SW 1271 (cell line): ENCODE measurements at regions not wholly inside any gene's neighbourhood (a gene's known extent, or its start where the extent isn't known, plus 50 kb on each side); places are given as distances from the start of the nearest gene placed in this dataset.

Experiments used
- DNase-seq, 2 experiments: peaks; one replicate each; lab custom pipeline; 2025; lab: John Stamatoyannopoulos, UW

DNA sequence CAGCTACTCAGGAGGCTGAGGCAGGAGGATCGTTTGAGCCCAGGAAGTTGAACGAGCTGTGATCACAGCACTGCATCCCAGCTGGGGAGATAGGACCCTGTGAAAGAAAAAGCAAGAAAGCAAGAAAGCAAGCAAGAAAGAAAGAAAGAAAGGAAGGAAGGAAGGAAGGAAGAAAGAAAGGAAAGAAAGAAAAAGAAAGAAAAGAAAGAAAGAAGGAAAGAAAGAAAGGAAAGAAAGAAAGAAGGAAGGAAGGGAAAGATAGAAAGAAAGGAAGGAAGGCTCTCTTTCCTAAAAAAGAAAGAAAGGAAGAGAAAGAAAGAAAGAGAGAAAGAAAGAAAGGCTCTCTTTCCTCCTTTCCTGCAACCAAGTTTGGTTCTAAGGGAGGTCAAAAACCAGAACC, 380.3 kb downstream of the PCNX1 start:
- no peak for DNase-seq

DNA sequence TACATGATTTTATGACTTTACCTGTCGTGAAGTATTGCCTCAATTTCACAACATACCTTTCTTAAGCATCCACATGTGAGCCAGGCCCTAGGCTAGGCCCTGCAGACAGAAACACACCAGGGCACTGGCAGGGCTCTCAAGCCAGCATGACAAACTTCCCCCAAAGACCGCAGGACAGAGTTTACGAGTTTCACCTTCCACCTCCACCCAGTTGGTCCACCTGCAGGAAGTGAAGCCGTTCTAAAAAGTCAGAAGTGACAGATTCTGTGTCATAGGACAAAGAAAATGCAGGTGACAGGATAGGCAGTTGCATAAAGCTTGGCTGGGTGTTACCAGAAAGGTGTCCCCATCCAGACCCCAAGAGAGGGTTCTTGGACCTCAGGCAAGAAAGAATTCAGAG, 382.3 kb downstream of the PCNX1 start:
- DNase-seq: no peak

- DNase-seq: no peak
Observed at GRCh38 chr14:71290301-71290700, 383.0 kb downstream of the PCNX1 start.

GRCh38 chr14:71290960-71291466, 383.8 kb downstream of the PCNX1 start:
- peak in 1 of 2 experiments; percentile 41 for DNase-seq

GRCh38 chr14:71296184-71296583, 388.9 kb downstream of the PCNX1 start:
- DNase-seq: no peak

DNA sequence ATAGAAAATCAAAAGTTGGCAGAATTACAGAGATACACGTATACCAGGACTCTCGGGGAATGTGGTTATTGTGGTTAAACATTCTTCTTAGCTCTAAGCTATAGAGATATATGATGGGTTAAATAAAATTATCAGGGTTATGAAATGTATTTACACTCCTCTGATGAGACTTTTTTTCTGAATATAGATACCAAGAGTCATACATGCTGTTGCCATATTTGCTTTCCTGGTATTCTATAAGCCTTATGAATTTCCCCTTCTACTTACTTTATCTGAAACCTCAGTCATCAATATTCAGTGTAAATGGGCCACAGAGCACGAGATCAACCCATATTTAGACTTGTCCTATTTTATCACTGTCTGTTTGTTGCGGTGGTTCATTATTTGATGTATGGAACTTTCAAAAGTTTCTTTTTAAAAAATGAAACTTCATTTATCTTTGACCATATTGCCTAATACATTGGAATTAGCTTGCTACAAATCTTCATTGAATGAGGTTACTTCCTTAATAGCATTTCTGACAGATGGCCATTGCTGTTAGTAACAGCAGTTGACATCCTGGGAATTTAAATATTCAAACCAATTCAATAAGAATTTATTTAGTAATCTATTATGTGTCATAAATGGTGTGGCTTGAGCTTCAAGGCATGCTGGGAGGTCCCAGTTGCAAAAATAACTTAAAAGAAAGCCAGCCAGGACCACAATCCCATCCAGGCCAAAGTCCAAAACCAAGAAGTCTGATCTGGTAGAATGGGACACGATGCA, 393.5 kb downstream of the PCNX1 start:
- no peak for DNase-seq

DNA sequence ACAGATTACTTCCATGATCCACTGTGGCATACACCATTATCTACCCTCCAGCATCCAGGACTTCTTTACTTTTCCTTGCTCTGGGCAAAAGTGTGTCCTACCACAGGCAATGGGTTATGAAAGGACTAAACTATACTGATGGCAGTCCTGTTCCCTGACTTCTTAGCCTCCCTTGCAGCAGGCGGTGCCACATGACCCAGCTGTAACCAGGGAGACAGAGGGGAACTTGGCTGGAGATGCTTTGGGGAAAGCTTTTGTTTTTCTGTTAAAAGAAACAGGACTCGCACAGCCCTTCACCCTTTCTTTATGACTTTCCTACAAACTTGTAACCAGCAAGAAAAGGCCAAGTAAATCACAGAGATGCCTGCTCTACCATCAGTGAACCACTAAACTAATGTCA, 394.4 kb downstream of the PCNX1 start:
- DNase-seq: no peak

DNA sequence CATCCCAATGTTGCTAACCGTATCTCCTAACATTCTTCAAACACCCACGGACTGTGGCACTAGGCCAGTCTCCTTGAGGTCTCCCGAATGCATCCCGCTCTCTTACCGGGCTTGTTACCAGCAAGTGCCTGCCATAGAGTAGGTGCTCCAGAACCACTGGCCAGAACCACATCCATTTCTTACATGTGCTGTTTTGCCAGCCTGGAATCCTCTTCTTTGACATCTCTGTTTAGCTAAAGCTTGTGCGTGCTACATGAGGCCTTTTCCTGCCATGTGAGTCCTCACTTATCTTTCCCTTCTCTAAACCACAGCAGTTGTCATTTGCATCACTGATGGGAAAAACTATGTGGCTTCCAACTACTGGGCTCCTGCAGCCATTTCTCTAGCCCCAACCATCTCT, 397.4 kb downstream of the PCNX1 start:
- DNase-seq: no peak

- DNase-seq: no peak
Observed at GRCh38 chr14:71308671-71309070, 401.4 kb downstream of the PCNX1 start.

DNA sequence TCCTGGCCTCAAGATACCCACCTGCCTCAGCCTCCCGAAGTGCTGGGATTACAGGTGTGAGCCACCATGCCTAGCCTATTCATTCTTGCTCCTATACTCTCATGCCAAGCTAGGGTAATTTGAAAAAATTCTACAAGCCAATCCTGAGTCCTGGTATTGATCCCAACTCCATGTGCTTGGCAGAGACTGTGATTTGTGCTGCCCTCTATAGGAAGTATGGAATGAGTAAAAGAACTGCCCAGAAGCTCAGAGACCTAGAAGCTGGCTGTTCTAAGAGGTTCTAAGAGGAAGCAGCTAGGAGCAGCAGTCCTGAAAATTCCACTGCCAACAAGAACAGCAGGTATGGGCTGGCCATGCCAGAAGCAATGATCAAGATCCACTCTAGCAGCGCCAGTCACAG, 402.5 kb downstream of the PCNX1 start:
- no peak for DNase-seq

GRCh38 chr14:71311061-71311460, 403.8 kb downstream of the PCNX1 start:
- no peak for DNase-seq

- DNase-seq: no peak
Observed at GRCh38 chr14:71314717-71315116, 407.5 kb downstream of the PCNX1 start.

DNA sequence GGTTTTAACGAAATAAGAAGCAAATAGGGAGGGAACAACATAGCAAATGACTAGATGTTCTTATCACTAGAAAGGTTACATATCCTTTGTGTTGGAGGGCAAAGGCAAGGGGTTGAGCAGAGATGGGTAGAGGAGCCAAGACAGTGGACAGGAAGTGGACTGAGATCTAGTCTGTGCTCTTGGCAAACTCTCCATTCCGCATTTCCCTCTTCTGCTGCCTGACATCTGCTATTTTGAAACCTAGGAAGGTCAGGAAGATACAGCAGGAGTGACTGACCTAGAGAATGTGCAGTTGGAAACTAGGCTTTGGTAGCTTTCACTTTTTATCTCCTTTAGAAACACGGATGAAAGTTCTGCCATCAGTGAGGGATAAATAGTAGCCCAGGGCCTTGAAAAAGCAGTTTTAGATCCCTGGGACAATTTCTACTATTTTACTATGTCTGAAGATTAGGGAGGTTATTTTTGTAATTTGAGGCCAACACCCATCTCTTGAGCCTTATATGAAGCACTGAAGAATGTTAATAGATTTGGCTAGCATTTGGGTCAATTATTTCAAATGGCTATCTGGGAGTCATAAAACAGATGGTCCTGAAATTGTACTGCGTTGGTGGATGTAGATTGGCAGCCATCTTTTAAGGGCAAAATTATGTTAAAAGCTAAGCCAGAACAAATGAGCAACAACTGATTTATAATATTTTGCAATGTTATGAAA, 410.3 kb downstream of the PCNX1 start:
- DNase-seq: no peak

- no peak for DNase-seq
Observed at GRCh38 chr14:71318097-71318459, 410.8 kb downstream of the PCNX1 start.

DNA sequence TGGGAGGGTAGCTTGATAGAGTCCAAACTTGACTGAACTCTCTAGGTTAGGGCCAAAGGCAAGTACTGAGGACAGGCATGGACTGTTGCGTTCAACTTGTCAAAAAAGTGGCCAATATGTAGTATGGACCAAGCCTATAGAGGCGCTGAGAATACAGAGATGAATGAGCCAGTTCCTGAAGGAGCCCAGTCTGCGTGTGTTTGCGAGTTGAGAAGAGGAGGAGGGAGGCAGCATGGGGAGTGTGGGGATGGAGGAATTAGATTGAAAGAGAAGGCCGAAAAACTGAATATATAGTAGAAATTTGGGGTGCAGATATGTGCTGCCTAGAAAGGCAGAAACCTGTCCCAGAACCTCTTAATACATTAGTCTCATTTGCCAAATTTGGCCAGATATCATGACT, 412.4 kb downstream of the PCNX1 start:
- DNase-seq: peak in 1 of 2 experiments; percentile 53

- DNase-seq: peak; percentile 92 to 98
Observed at GRCh38 chr14:71320107-71320733, 413.0 kb downstream of the PCNX1 start, which contains the start of gene SIPA1L1. TSS of gene SIPA1L1 (plus strand) at chr14:71320476.

DNA sequence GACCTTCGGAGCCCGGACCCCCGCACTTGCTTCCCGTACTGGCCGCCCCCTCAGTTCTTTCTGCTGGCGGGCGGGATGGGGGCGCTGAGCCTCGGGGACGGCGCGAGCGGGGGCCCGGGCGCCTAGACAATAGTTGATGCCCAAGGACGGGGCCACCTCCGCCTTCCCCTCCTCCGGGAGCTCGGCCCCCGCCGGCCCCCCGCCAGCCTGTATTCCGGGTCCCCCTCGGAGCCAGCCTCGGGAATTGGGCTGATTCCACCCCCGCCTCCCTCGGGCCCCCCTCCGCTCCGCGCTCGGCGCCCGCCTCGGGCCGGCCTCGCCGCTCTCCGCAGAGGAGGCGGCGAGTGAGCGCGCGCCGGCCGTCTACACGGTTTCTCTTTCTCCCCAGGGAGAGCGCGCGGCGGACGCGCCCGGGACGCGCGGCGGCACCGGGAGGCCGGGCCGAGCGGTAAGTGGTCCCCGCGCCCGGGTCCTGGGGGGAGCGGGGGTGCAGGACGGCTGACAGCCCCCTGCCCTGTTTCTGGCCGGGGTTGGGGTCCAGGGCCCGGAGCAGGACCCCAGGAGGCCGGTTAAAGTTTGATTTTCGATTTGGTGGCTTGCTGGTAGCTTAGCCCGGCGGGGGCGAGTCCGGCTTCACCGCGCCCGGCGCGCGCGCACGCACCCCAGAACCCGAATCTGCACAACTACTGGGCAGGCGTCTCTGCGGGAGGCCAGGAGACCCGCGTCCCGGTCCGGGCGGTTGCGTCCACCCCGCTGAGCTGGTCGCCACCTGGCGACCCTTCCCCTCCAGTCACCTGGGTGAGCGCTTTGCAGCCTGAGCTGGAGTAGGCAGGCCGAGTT, 413.7 kb downstream of the PCNX1 start:
- peak; percentile 9 to 30 for DNase-seq

- DNase-seq: peak in 1 of 2 experiments; percentile 47
Observed at GRCh38 chr14:71321574-71322315, 414.5 kb downstream of the PCNX1 start.

- DNase-seq: peak in 1 of 2 experiments; percentile 60
Observed at GRCh38 chr14:71322655-71323250, 415.5 kb downstream of the PCNX1 start.

DNA sequence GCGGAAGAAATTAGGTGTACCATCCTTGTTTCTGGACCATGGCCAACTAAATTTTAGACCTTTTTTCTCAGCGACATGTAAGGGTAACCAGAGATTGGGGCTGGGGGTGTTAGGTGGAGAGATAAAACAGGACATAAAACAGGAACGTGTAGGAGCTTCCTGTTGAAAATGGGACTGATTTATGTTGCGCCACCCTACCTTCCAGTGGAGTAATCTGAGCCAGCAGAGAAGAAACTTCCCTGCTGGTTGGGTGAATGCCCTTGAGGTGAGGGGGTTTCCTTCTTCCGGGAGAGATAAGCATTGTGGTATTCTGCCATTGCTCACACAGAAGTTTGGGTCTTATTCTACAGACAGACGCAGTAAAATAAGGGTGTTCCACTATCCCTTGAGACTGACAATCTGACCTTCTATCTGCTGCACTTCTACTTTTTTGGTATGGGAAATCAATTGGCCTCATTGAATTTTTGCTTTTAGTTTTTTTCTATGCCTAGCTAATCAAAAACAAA, 417.6 kb downstream of the PCNX1 start:
- DNase-seq: no peak

GRCh38 chr14:71327691-71328090, 420.4 kb downstream of the PCNX1 start:
- no peak for DNase-seq
